Activated CD4-positive, alpha-beta T cell treated with anti-CD3 and anti-CD28 coated beads, Interleukin-2, Interleukin-6, amounts not matched to agents 100 ng/mL and 50 ng/mL, durations not matched to agents 16 hours and 8 hours (primary cell): ENCODE measurements at regions not wholly inside any gene's neighbourhood (a gene's known extent, or its start where the extent isn't known, plus 50 kb on each side); places are given as distances from the start of the nearest gene placed in this dataset.

Source experiments
- DNase-seq: peaks from one replicate; pipeline ENCODE4 v3.0.0-alpha.2; 2020

GRCh38 chr18:5632041-5632440 is 88.2 kb upstream of the EPB41L3 start:
- no peak for DNase-seq

DNA sequence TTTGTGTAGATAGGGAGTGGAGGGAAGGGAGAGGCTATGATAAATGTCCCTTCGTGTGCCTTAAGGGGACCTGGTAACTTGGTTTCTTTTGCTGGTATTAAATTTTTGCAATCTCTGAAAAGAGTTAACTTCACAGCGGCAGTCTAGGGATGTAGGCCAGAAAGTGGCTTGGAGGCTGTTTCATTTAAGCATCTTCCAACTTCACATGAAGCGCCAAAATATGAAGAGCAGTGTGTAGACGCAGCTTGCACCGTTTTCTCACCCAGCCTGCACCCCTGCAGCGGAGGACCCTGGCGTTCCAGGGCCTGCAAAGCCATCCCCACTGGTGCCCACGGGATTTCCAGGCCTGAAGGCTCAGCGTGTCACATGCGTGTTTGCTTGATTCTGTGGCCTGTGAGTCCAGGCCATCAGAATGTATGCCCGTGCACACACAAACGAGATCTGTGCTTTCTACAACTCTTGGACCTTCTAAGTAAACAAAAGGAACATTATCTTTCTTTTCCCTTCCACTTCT is 87.2 kb upstream of the EPB41L3 start:
- DNase-seq = no peak

- DNase-seq = peak; percentile 72
Observed at GRCh38 chr18:5630057-5630899, 86.5 kb upstream of the EPB41L3 start.

DNA sequence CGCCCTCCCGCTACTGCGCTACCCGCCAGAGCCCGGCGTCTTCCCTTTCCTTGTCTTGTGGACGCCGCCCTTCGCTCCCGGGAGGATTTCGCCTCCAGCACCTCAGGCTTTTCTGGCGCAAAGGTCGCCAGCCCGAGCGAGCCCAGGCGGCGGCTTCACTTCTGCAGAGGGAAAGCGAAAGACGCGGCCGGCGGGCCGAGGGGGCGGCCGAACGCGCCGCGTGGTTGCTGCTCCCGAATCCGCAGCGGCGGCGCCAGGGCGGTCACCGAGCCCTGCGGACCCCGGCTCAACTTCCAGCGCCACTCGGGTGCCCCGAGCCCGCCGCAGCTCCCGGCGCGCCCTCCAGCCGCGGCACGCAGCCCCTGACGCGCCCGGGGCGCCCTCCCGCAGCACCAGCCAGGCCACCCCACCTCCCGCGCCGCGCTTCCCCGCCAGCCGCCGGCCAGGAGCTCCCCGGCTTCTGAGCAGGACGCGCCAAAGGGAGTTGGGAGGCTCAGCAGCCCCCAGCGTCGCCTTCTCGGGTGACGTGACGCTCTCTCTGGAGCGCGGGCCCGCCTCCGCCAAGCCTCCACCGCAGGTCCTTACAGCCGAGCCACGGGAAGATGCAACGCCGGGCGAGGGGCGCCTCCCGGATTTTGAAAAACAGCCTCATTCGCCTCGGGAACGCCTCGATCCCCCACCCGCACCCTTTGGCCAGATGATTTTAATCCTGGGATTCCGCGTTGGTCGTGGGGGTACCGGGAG is 84.9 kb upstream of the EPB41L3 start:
- peak; percentile 3 for DNase-seq

DNA sequence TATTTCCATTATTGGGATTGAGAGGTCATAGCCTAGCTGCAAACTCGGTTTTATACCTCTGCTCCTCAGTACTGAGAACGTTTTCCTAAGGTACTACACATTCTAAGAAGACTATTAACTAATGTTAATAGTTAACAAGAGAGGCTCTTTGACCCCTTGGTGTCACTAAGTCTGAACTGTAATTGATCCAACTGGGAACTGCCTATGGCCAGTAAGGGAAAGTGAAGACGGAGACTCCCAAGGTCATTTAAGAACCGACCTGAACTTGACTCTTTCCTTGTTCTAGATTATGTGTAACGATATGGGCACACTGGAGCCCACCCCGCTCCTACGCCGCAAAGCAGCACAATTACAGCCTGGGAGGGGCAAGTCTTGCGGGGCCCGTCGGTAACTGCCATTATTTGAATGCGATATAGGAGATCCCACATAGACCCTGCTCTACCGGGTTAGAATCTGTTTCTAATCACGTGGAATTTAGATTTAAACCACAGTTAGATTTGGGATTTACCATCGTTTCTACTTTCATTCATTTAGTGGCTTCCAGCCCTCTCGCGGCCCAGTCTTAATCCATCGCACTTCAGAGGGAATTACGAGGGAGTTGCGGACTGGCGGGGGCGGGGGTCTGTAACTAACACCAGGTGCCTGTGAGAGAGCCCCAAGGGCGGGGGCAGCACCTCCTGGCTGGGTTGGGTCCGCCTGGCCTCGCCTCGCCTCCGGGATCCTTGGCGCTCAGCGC is 84.1 kb upstream of the EPB41L3 start:
- DNase-seq = no peak

DNA sequence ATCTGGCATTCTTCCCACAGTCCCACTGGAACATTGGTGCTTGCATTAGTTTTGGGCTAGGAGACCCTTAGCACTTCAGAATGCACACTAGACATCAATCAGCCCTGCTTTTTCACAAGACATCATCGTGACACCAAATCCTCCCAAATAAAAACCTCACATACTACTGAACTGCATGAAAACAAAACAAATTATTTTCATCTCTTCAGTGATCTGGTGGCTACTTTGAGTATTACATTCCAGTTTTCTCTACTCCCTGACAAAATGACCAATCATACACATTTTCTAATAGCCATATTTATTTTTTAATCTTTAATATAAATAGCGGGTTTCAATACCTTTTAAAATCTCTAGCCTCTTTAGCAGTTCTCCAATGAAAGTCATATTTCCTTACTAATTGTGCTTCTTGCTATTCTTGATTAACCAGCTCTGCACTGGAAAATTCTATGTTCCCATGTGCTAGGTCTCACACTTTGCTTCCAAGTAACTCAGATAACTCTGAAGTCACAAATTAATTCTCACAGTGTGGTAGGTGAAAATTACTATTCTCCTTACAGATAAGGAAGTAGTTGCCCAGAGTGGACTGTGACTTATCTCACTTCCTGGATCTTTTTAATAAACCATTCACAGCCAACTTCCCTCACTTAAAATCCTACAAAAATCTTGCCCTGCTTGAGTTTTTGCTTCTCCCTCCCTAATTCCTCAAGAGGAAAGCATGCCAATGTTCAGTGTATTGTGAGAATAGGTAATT is 82.5 kb upstream of the EPB41L3 start:
- no peak for DNase-seq

- DNase-seq = no peak
Observed at GRCh38 chr18:5625076-5625475, 81.3 kb upstream of the EPB41L3 start.

GRCh38 chr18:5622905-5623304 is 79.1 kb upstream of the EPB41L3 start:
- no peak for DNase-seq

- no peak for DNase-seq
Observed at GRCh38 chr18:5620289-5620688, 76.5 kb upstream of the EPB41L3 start.

- DNase-seq = no peak
Observed at GRCh38 chr18:5619376-5619775, 75.6 kb upstream of the EPB41L3 start.

GRCh38 chr18:5618047-5618688 is 74.4 kb upstream of the EPB41L3 start:
- no peak for DNase-seq

GRCh38 chr18:5611221-5611620 is 67.4 kb upstream of the EPB41L3 start:
- no peak for DNase-seq

DNA sequence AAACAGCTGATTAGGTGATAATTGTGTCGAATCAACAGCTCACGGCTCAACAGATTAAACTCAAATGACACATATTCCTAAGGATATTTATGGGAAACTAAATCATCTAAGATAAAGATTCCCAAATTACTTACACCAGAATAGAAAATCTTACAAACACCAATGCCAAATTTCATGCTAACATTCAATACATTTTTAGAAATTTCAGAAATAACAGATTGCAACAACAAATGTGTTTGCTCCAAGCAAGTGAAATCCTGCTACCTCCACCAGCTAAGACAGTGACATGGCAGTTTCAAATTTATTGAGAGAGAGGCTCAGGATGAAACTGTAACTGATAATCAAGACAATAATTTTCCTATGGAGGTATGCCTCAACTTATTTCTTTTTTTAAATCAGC is 65.0 kb upstream of the EPB41L3 start:
- DNase-seq = no peak

DNA sequence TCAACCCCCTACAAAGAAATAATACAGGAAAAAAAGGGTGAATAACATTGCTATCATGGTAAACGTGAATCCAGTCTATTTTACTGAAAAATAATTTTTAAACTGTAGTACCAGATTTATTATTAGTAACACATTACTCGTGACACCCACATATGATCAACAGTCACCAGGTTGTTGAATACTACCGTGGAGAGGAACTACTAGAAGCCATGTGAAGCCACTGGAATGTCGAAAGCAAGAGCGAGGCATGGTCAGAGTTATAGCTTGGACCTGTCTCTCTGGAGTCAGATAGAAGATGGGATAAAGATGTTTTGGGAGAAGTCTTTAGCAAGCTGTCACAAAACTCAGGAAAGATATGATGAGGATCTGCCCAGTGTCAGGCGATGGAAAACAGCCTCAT is 63.2 kb upstream of the EPB41L3 start:
- no peak for DNase-seq

DNA sequence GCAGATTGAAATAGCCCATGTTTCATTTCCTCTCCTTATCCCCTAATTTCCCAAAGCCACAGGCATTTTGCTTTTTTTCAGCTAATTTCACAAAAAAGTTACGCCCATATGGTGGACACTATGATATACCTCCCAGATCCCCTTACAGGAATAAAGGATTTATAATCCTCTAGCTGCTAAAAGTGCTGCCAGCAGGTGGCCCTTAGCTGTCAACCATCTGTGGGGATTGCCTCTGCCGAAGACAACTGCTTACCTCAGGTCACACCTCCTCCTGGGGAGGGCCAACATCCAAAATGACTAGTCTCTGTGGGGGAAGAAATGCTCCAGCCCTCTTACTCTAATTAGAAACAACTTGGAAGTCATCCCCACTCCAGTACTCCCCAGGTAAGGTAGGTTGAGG is 61.0 kb upstream of the EPB41L3 start:
- peak; percentile 2 for DNase-seq

DNA sequence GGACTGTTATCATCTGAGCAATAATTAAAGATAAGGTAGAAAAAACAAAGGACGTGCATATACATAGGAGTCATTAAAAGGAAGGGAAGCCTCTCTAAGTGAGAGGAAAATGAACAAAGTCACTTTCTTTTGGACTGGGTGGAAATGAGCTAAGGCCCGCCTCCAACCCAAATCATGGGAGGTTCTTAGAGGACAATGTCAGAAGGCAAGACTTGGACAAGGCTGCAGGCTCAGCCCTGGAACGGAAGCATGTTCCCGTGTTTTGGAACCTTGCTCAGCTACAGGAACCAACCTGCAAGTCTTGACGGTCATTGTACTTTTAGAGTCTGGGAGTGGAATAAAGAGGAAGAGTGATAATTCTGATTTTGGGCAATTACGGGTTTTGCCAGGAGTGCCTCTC is 59.4 kb upstream of the EPB41L3 start:
- DNase-seq = no peak

DNA sequence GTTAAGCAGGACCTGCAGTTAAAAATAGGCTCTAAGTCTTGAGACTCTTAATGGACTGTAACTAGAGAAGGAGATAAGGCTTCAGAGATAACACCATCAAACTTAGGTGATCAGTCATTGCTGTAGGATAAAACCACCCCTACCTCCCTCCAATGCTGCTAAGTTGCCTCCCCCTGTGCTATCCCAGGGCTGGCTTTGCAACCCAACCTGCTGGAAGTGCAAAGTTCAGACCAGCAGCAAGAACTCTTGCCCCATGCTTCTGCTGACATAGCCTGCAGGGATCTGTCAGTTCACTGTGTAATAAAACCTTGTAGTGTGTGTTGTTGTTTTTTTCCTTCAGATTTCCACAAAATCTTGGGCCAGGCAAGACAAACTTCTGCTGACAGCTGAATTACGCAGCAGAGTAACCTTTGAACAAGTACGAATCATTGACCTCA is 57.4 kb upstream of the EPB41L3 start:
- DNase-seq = no peak

GRCh38 chr18:5600378-5601071 is 56.7 kb upstream of the EPB41L3 start:
- no peak for DNase-seq

DNA sequence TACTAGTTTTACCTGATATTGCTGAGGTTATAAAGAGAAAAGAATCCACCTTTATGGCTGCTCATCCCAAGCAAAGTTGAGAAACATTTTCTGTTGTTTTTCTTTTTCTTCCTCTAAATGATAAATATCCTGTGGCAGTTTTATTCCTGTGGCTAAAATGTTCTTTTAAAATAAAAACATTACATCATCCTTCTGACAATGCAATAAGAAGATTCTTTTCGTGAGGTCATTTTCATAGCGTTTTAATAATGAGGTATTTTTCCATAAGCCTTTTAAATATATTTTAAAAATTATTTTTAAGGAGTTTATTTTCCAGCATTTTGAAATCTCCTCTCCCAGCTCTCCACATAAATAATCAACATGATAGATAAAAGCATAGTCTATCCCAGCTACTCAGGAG is 52.8 kb upstream of the EPB41L3 start:
- no peak for DNase-seq
